IMR-90 (cell line): ENCODE measurements at regions not wholly inside any gene's neighbourhood (a gene's known extent, or its start where the extent isn't known, plus 50 kb on each side); places are given as distances from the start of the nearest gene placed in this dataset.

ENCODE experiments used
- BHLHE40 ChIP-seq: fragments of 150-350 bp; IDR thresholded peaks from 2 replicates; pipeline ENCODE4 v1.6.1; 2016; ENCODE audit warnings: mild to moderate bottlenecking, low read depth, low read length
- CEBPB ChIP-seq: IDR thresholded peaks from 2 replicates; pipeline ENCODE4 v1.6.1; 2012; ENCODE audit warnings: low read depth, low read length, improper control_type of control experiment
- CTCF ChIP-seq: conservative IDR thresholded peaks from 2 replicates; pipeline ENCODE4 v1.5.1; 2012; ENCODE audit warnings: mild to moderate bottlenecking, low read depth, low read length, improper control_type of control experiment
- FOS ChIP-seq: fragments of 150-350 bp; IDR thresholded peaks from 2 replicates; pipeline ENCODE4 v1.6.1; 2016; ENCODE audit warnings: low read depth, low read length
- MAZ ChIP-seq: IDR thresholded peaks from 2 replicates; pipeline ENCODE4 v1.6.1; 2012; ENCODE audit warnings: low read depth, mild to moderate bottlenecking, low read length, improper control_type of control experiment, moderate library complexity, borderline replicate concordance
- MXI1 ChIP-seq: IDR thresholded peaks from 2 replicates; pipeline ENCODE4 v1.6.1; 2012; ENCODE audit warnings: low read depth, mild to moderate bottlenecking, low read length, moderate library complexity, borderline replicate concordance
- POLR2A ChIP-seq: IDR thresholded peaks from 2 replicates; pipeline ENCODE4 v1.6.1; 2012; ENCODE audit warnings: mild to moderate bottlenecking, low read depth, low read length
- RAD21 ChIP-seq: IDR thresholded peaks from 2 replicates; pipeline ENCODE4 v1.6.1; 2012; ENCODE audit warnings: low read length, improper control_type of control experiment
- RCOR1 ChIP-seq: IDR thresholded peaks from 2 replicates; pipeline ENCODE4 v1.6.1; 2012; ENCODE audit warnings: mild to moderate bottlenecking, low read length, improper control_type of control experiment; ENCODE audit not compliant: insufficient replicate concordance
- SMC3 ChIP-seq: fragments of 150-350 bp; IDR thresholded peaks from 2 replicates; pipeline ENCODE4 v1.6.1; 2016; ENCODE audit warnings: low read depth, mild to moderate bottlenecking, antibody characterized with exemption, low read length, moderate library complexity

DNA sequence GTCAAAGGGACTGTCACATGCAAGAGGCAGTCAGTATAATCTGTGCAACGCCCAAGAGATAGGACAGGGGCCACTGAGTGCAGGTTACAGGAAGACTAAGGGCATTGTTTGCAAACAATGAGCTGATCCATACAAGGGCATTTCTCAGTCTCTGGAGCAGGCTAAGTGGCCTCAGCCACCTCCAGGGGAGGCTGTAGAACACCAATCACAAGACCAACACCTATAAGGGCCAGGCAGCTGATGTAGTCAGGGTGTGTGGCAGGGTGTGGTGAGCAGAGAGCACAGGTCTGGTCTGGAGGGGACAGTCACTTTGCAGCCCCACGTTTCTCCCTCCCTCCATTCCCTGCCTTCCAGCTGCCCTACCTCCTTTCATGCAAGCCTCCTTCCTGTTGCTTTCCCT lies 83.2 kb upstream of the ADRA1B start:
- TF ChIP-seq CTCF (no peak), RAD21 (no peak), MXI1 (no peak), RCOR1 (no peak), FOS (no peak), POLR2A (no peak), MAZ (no peak), CEBPB (no peak), SMC3 (no peak), BHLHE40 (no peak)
